ENCODE measurements at regions not wholly inside any gene's neighbourhood (a gene's known extent, or its start where the extent isn't known, plus 50 kb on each side); places are given as distances from the start of the nearest gene placed in this dataset.
"Not testable (repeated sequence)": the region's sequence is repeated elsewhere in the genome, so short reads cannot be mapped to it uniquely, and the experiment has no call there.

DNA sequence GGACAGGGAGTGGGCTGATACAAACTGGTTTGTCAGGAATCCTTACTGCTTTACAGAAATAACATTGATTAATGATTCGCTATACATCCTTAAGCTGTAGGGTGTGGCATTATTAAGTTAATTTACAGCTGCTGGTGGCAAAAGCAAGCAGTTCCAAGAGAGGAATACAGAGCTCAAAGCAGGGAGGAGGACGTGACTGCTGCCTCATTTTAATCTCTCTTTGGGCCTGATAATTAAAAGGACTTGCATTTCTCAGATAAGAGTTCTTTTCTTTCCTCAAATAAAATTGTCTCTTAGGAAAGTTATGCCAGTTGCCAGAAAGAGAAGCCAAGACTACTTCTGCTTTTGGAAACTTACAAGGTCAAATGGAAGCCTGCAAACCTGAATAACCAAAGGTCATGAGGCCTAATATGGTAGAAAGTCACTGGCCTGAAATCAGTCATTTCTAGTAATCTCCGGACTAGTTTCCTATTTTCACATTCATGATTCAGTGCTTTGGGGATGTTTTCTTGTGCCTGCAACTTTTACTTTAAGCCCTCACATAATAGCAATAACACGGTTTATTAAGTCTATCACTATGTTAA lies 426.2 kb upstream of the SPATA31A3 start:
- DNase-seq, result not testable (repeated sequence)

DNA sequence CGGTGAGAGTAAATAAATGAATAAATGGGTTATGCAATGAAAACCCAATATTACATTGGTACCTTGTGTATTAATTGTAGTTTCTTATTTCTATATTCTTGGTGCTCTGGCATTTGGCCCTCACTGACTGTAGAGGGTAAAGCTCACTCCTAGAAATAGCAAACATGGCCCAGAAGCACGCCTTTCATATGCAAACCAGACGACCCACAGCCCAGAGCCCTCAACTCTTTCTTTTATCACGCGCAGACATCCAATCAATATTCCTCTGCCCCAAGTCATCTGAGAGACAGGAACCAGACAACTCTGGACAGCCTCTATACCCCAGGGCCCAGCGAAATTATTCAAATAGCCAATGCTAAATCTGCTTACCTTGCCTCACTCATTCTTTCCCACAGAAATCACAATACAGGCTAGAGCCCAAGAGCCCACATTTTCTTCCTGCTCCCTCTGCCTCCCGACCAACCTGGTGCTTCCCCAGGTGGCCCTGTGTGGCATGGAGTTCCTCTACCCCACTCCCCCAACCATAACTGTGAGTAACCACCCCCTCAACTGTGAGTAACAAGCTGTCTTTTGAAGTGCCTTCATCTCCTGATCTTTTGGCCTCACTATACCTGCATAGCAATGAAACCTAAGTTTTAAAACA lies 425.1 kb upstream of the SPATA31A3 start:
- not testable (repeated sequence) for DNase-seq

GRCh38 chr9:67416639-67417038 lies 424.3 kb upstream of the SPATA31A3 start:
- DNase-seq, result not testable (repeated sequence)

DNA sequence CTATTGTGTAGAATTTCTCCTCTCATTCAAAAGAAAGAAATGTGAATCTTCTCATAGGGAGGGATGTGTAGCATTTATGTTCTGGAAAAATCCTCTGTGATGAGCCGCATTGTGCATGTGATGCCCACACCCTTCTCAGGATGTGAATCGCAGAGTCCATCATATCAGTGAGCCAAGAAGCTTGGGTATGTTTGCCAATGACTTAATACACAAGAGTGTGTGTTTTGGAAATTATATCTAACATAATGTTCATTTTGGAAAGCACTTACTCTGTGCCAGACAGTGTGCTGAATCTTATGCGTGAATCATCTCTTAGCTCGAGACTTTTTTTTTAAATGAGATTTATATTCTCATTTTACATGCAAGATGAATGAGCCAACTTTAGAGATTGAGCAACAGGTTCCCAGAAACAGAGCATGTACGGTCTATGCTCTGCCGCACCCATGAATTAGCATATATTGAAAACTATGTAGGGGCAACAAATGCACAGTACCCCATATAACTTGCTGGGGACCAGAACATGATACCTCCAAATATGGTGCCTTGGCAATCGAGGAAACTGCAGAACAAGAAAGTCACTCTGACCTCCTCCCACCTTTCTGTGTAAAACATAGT lies 418.4 kb upstream of the SPATA31A3 start:
- not testable (repeated sequence) for DNase-seq

DNA sequence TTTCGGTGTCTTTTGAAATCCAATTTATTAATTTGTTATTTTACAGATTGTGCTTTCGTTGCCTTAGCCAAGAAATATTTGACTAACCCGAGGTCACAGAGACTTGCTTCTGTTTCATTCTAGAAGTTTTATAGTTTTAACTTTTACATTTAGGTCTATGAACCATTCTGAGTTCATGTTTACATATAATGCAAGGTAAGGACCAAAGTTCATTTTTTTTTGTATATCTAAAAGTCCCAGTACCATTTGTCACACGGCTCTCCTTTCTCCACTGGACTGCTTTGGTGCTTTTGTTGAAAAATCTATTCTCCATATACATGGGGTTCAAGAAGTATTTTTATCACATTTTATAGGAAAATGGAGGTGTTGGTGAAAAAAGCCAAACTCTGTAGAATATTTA lies 411.4 kb upstream of the SPATA31A3 start:
- not testable (repeated sequence) for DNase-seq

GRCh38 chr9:67397731-67398130 lies 405.4 kb upstream of the SPATA31A3 start:
- not testable (repeated sequence) for DNase-seq

- not testable (repeated sequence) for DNase-seq
Measured at GRCh38 chr9:67394782-67395181, 402.4 kb upstream of the SPATA31A3 start.

GRCh38 chr9:67394038-67394437 lies 401.7 kb upstream of the SPATA31A3 start:
- not testable (repeated sequence) for DNase-seq

DNA sequence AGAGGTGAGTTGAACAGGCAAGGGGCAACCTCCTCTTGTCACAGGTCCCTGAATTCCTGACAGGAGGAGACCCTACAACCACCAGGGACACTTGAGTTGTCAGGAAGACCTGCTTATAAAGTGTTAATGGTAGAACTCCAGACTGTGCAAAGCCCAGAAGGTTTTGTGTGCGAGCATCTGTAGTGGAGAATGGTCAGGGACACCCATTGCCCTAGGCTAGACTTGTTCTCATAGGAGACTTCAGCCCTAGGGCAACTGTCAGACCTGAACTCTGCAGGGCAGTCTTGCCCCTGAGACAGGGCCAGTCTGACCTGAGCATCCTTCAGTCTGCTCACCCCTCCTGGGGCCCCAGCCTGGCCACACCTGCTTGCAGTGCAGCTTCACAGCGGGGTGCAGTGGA lies 377.3 kb upstream of the SPATA31A3 start:
- not testable (repeated sequence) for DNase-seq

GRCh38 chr9:67362325-67362724 lies 370.0 kb upstream of the SPATA31A3 start:
- not testable (repeated sequence) for DNase-seq

- not testable (repeated sequence) for DNase-seq
Measured at GRCh38 chr9:67353961-67354360, 361.6 kb upstream of the SPATA31A3 start.

DNA sequence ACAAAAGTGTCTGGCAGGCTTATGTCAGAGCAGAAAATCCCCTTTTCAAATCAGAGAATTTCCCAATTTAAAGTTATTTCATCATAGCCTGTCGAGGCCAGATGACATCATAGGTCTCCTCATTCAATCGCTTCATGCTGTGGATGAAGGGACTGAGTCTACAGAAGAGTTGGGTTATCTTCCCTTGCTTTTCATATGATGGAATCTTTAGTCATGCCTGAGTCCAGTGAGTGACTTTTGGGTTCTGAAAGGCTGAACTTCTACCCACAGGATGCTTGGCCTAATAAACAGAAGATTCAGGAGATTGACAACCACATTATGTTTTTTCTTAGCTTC lies 357.0 kb upstream of the SPATA31A3 start:
- DNase-seq, result not testable (repeated sequence)

- DNase-seq, result not testable (repeated sequence)
Measured at GRCh38 chr9:67348562-67349423, 356.4 kb upstream of the SPATA31A3 start.

- not testable (repeated sequence) for DNase-seq
Measured at GRCh38 chr9:67348094-67348493, 355.7 kb upstream of the SPATA31A3 start.

DNA sequence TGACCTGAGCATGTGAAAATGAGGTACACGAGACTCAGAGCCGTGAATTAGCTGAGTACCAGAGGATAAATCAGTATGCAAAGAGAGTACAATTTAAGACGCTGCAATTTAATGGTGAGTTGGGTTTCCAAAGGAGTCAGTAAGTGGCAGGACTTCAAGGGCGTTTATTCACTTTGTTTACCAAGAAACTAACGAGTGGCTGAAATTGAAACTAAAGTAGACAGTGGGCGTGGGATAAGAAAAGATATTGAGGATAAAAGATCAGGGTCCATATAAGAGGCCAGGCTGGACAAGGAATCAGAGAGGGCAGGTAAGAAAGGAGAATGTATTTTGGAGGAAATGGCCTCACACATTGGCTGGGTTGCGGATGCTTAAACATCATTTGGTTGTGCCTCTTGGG lies 346.9 kb upstream of the SPATA31A3 start:
- DNase-seq, result not testable (repeated sequence)

GRCh38 chr9:67338201-67338600 lies 345.9 kb upstream of the SPATA31A3 start:
- not testable (repeated sequence) for DNase-seq

- not testable (repeated sequence) for DNase-seq
Measured at GRCh38 chr9:67334727-67335572, 342.6 kb upstream of the SPATA31A3 start.

GRCh38 chr9:67331634-67332033 lies 339.3 kb upstream of the SPATA31A3 start:
- DNase-seq, result not testable (repeated sequence)

- DNase-seq, result not testable (repeated sequence)
Measured at GRCh38 chr9:67313409-67313808, 321.1 kb upstream of the SPATA31A3 start.

GRCh38 chr9:67312504-67312903 lies 320.2 kb upstream of the SPATA31A3 start:
- not testable (repeated sequence) for DNase-seq

DNA sequence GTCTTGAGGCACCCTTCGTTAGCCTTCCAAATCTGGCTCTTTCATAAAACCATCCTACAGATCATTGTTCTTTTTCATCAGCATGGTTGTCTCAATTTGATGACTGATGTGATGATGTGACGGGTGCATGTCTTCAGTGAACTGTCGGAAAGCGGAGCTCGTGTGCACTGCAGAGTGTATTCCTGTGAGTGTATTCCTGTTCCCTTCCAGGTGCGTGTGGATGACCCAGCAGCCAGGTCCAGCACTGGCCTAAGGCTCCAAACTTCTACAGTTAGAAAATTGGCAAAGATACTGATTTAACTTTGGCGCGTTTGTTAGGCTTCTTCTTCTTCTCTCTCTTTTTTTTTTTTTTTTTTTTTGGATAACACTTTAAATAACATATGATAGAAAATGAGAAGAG lies 314.8 kb upstream of the SPATA31A3 start:
- DNase-seq, result not testable (repeated sequence)

DNA sequence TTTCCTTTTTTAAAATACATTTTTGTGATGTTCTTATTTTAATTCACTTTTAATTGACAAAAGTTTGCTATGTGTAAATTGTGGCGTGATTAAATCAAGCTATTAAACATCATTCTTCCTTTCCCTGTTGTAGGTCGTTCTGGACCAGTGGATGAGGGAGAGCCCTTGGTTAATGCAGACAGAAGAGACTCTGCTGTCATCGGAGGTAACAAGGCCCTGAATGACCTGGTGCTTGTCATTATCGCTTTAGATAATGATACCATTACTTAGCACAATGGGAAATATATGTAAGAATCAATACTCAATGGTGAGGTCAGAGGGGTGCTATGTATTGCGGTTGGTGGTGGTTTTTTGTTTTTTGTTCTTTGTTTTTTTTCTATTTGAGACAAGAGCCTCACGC lies 296.4 kb upstream of the SPATA31A3 start:
- DNase-seq, result not testable (repeated sequence)
